Astrocyte (in vitro differentiated cells and primary cell): ENCODE measurements at regions not wholly inside any gene's neighbourhood (a gene's known extent, or its start where the extent isn't known, plus 50 kb on each side); places are given as distances from the start of the nearest gene placed in this dataset.
"Not testable (repeated sequence)": the region's sequence is repeated elsewhere in the genome, so short reads cannot be mapped to it uniquely, and the experiment has no call there.

Experiments used
- DNase-seq: peaks from one replicate; pipeline ENCODE4 v3.0.0-alpha.2; 2010; ENCODE audit warnings: low read depth
- FAIRE-seq: peaks from 2 replicates; lab custom pipeline; 2011; peaks lifted over from hg19 to GRCh38; lab: Jason Lieb, UNC
- H2AFZ ChIP-seq: 2 replicates; pipeline ENCODE4 v1.6.0; 2012; ENCODE audit warnings: low read depth, low read length, inconsistent platforms
- H3K27ac ChIP-seq: 2 replicates; pipeline ENCODE4 v1.5.1; 2011; ENCODE audit warnings: low read depth, low read length, inconsistent platforms
- H3K27me3 ChIP-seq: 2 replicates; pipeline ENCODE4 v1.6.0; 2011; ENCODE audit warnings: low read length, inconsistent platforms; ENCODE audit not compliant: insufficient read depth
- H3K36me3 ChIP-seq: 2 replicates; pipeline ENCODE4 v1.5.1; 2011; ENCODE audit warnings: low read length, inconsistent platforms; ENCODE audit not compliant: insufficient read depth
- H3K4me1 ChIP-seq: 2 replicates; pipeline ENCODE4 v1.5.1; 2011; ENCODE audit warnings: low read length, inconsistent platforms; ENCODE audit not compliant: insufficient read depth
- H3K4me2 ChIP-seq: 2 replicates; pipeline ENCODE4 v1.6.0; 2012; ENCODE audit warnings: low read length, inconsistent platforms
- H3K4me3 ChIP-seq: 2 replicates; pipeline ENCODE4 v1.5.1; 2011; ENCODE audit warnings: low read depth, mild to moderate bottlenecking, low read length, inconsistent platforms; ENCODE audit not compliant: insufficient read depth
- H3K79me2 ChIP-seq: 2 replicates; pipeline ENCODE4 v1.6.0; 2012; ENCODE audit warnings: mild to moderate bottlenecking, low read length, inconsistent platforms; ENCODE audit not compliant: insufficient read depth
- H3K9ac ChIP-seq: 2 replicates; pipeline ENCODE4 v1.6.0; 2012; ENCODE audit warnings: mild to moderate bottlenecking, low read length, inconsistent platforms
- H3K9me3 ChIP-seq: 2 replicates; pipeline ENCODE4 v1.5.1; 2012; ENCODE audit warnings: low read depth, mild to moderate bottlenecking, low read length, inconsistent platforms; ENCODE audit not compliant: insufficient read depth
- H4K20me1 ChIP-seq: 2 replicates; pipeline ENCODE4 v1.6.0; 2012; ENCODE audit warnings: low read length, inconsistent platforms; ENCODE audit not compliant: insufficient read depth
- H3K27ac Mint-ChIP-seq: one replicate; pipeline ENCODE4 v1.8.0; 2021; ENCODE audit warnings: mild to moderate bottlenecking, mixed read lengths; ENCODE audit not compliant: unreplicated experiment
- H3K27me3 Mint-ChIP-seq: one replicate; pipeline ENCODE4 v1.8.0; 2021; ENCODE audit warnings: low read depth, mixed read lengths; ENCODE audit not compliant: unreplicated experiment
- H3K36me3 Mint-ChIP-seq: one replicate; pipeline ENCODE4 v1.8.0; 2021; ENCODE audit warnings: low read depth, mixed read lengths; ENCODE audit not compliant: unreplicated experiment
- H3K4me1 Mint-ChIP-seq: one replicate; pipeline ENCODE4 v1.8.0; 2021; ENCODE audit warnings: low read depth, mixed read lengths; ENCODE audit not compliant: unreplicated experiment
- H3K4me3 Mint-ChIP-seq: one replicate; pipeline ENCODE4 v1.8.0; 2021; ENCODE audit warnings: mild to moderate bottlenecking, moderate library complexity, mixed read lengths; ENCODE audit not compliant: unreplicated experiment
- H3K9me3 Mint-ChIP-seq: one replicate; pipeline ENCODE4 v1.8.0; 2021; ENCODE audit warnings: mild to moderate bottlenecking, mixed read lengths; ENCODE audit not compliant: unreplicated experiment

- not testable (repeated sequence) for H3K36me3 ChIP-seq, H3K27me3 ChIP-seq, H3K4me2 ChIP-seq, H3K27ac ChIP-seq, H4K20me1 ChIP-seq, H3K4me1 ChIP-seq, H3K79me2 ChIP-seq, H3K9ac ChIP-seq, FAIRE-seq, DNase-seq, H3K27me3 Mint-ChIP-seq, H3K9me3 Mint-ChIP-seq, H3K4me1 Mint-ChIP-seq, H3K9me3 ChIP-seq, H3K27ac Mint-ChIP-seq, H3K4me3 ChIP-seq, H2AFZ ChIP-seq, H3K4me3 Mint-ChIP-seq, H3K36me3 Mint-ChIP-seq
Measured at GRCh38 chr1:120288814-120289600, 112.7 kb upstream of the SEC22B start.

DNA sequence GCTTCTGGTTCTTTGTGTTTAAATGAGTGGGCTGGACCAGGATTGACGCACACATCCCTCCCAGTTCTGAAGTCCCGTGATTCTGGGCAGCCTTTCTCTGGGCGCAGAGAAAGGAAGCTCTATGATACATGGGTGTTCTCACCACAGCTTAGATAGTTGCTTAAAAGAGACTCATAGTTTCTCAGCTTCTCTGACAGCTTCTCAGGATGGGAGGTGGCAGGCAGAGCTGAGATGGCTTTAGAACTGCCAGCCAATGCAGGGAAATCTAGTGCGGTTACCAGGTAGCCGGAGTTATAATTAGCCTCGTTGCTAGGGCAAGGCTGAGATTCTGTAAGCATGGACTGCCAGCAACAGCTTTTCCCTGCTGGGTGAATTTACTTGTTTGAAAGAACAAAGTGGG, 111.8 kb upstream of the SEC22B start:
- not testable (repeated sequence) for H3K4me1 ChIP-seq, DNase-seq, FAIRE-seq, H4K20me1 ChIP-seq, H3K36me3 Mint-ChIP-seq, H2AFZ ChIP-seq, H3K27ac Mint-ChIP-seq, H3K27ac ChIP-seq, H3K4me3 Mint-ChIP-seq, H3K4me1 Mint-ChIP-seq, H3K27me3 ChIP-seq, H3K9me3 Mint-ChIP-seq, H3K4me2 ChIP-seq, H3K27me3 Mint-ChIP-seq, H3K9me3 ChIP-seq, H3K4me3 ChIP-seq, H3K79me2 ChIP-seq, H3K36me3 ChIP-seq, H3K9ac ChIP-seq

GRCh38 chr1:120282744-120283464, 106.6 kb upstream of the SEC22B start:
- not testable (repeated sequence) for H3K4me1 ChIP-seq, H3K36me3 Mint-ChIP-seq, H3K4me3 Mint-ChIP-seq, H3K36me3 ChIP-seq, H3K9me3 Mint-ChIP-seq, DNase-seq, H4K20me1 ChIP-seq, H3K4me1 Mint-ChIP-seq, H3K9ac ChIP-seq, H3K27me3 Mint-ChIP-seq, H3K27ac Mint-ChIP-seq, H3K9me3 ChIP-seq, H3K4me3 ChIP-seq, H2AFZ ChIP-seq, H3K27me3 ChIP-seq, H3K79me2 ChIP-seq, H3K27ac ChIP-seq, FAIRE-seq, H3K4me2 ChIP-seq

- not testable (repeated sequence) for H3K36me3 ChIP-seq, H3K4me3 Mint-ChIP-seq, H3K9me3 Mint-ChIP-seq, H3K4me2 ChIP-seq, H2AFZ ChIP-seq, H4K20me1 ChIP-seq, DNase-seq, H3K4me1 ChIP-seq, FAIRE-seq, H3K4me1 Mint-ChIP-seq, H3K27me3 ChIP-seq, H3K27ac ChIP-seq, H3K9me3 ChIP-seq, H3K79me2 ChIP-seq, H3K36me3 Mint-ChIP-seq, H3K27me3 Mint-ChIP-seq, H3K4me3 ChIP-seq, H3K9ac ChIP-seq, H3K27ac Mint-ChIP-seq
Measured at GRCh38 chr1:120278259-120278610, 101.9 kb upstream of the SEC22B start.

DNA sequence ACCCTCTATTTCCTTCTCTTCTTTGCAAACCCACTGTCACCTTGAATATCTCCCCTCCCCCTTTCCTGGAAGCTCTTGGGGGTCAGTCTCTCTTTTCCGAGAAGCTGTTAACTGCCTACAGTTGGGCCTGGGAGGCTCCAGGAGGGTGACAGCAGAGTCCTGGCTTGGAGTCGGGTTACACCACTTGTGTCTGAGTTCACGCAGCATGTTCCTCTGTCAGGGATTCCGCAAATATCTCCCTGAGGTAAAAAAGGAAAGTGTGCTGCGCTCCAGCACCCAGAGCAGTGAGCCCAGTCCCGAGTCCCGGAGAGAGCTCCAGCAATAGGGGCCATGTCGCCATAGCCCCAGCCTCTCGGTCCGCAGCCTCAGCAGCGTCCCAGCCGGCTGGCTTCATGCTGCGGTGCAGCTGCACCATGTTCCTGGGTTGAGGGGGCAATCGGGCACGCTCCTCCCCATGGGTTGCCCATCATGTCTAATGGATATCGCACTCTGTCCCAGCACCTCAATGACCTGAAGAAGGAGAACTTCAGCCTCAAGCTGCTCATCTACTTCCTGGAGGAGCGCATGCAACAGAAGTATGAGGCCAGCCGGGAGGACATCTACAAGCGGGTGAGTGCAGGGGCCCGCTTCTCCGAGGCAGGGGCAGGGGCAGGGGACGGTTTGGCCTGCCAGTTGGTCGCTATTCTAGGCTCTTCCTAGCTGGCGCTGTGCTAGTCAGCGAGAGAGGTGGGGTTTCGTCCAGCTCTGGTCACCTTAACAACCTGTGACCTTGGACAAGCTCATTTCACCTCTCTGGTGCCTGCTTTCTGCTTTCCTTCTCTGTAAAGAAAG, 101.3 kb upstream of the SEC22B start:
- DNase-seq, H2AFZ ChIP-seq, H3K4me2 ChIP-seq, H3K9ac ChIP-seq, H3K27me3 ChIP-seq, H4K20me1 ChIP-seq, H3K4me3 Mint-ChIP-seq, H3K36me3 ChIP-seq, H3K27ac Mint-ChIP-seq, H3K27me3 Mint-ChIP-seq, H3K9me3 ChIP-seq, H3K9me3 Mint-ChIP-seq, H3K4me1 ChIP-seq, H3K4me1 Mint-ChIP-seq, H3K36me3 Mint-ChIP-seq, H3K27ac ChIP-seq, H3K79me2 ChIP-seq, H3K4me3 ChIP-seq, FAIRE-seq: not testable (repeated sequence)
